H9 (cell line): ENCODE measurements at regions not wholly inside any gene's neighbourhood (a gene's known extent, or its start where the extent isn't known, plus 50 kb on each side); places are given as distances from the start of the nearest gene placed in this dataset.

Experiments used
- DNase-seq: peaks from one replicate; pipeline ENCODE4 v3.0.0-alpha.2; 2017
- H2AFZ ChIP-seq: one replicate; pipeline ENCODE4 v1.6.1; 2013; ENCODE audit warnings: mild to moderate bottlenecking, low read length, control low read depth, moderate library complexity
- H2AK5ac ChIP-seq: 2 replicates; pipeline ENCODE4 v1.6.1; 2013; ENCODE audit warnings: low read length, control low read depth, mixed read lengths; ENCODE audit not compliant: insufficient read length
- H2BK120ac ChIP-seq: one replicate; pipeline ENCODE4 v1.6.1; 2013; ENCODE audit warnings: low read depth, mild to moderate bottlenecking, low read length, control low read depth, inconsistent platforms; ENCODE audit not compliant: poor library complexity, severe bottlenecking
- H2BK12ac ChIP-seq: 2 replicates; pipeline ENCODE4 v1.6.1; 2013; ENCODE audit warnings: low read length, control low read depth, mixed read lengths, low read depth; ENCODE audit not compliant: insufficient read length
- H2BK15ac ChIP-seq: 2 replicates; pipeline ENCODE4 v1.6.1; 2013; ENCODE audit warnings: low read depth, low read length, control low read depth
- H2BK20ac ChIP-seq: one replicate; pipeline ENCODE4 v1.6.1; 2013; ENCODE audit warnings: low read depth, mild to moderate bottlenecking, low read length, control low read depth, inconsistent platforms; ENCODE audit not compliant: poor library complexity, severe bottlenecking
- H2BK5ac ChIP-seq: 2 replicates; pipeline ENCODE4 v1.6.1; 2013; ENCODE audit warnings: low read length, control low read depth, mixed read lengths; ENCODE audit not compliant: insufficient read length
- H3K14ac ChIP-seq: 2 replicates; pipeline ENCODE4 v1.6.1; 2013; ENCODE audit warnings: low read length, control low read depth; ENCODE audit not compliant: insufficient read depth
- H3K18ac ChIP-seq: 2 replicates; pipeline ENCODE4 v1.6.1; 2013; ENCODE audit warnings: low read depth, mild to moderate bottlenecking, mixed read lengths, low read length, control low read depth; ENCODE audit not compliant: insufficient read length
- H3K23ac ChIP-seq: 2 replicates; pipeline ENCODE4 v1.6.1; 2013; ENCODE audit warnings: low read length, control low read depth, mixed read lengths, low read depth; ENCODE audit not compliant: insufficient read length
- H3K23me2 ChIP-seq: 2 replicates; pipeline ENCODE4 v1.6.1; 2013; ENCODE audit warnings: low read depth, mild to moderate bottlenecking, mixed read lengths, low read length, control low read depth; ENCODE audit not compliant: insufficient read length, poor library complexity, severe bottlenecking
- H3K27ac ChIP-seq: 2 replicates; pipeline ENCODE4 v1.5.1; 2013; ENCODE audit warnings: low read length, control low read depth, mixed read lengths, low read depth; ENCODE audit not compliant: insufficient read length
- H3K27me3 ChIP-seq: 2 replicates; pipeline ENCODE4 v1.6.1; 2013; ENCODE audit warnings: low read length, control low read depth, inconsistent platforms; ENCODE audit not compliant: insufficient read depth
- H3K4ac ChIP-seq: 2 replicates; pipeline ENCODE4 v1.6.1; 2013; ENCODE audit warnings: low read depth, mild to moderate bottlenecking, control low read depth, inconsistent platforms, low read length, moderate library complexity
- H3K4me1 ChIP-seq: 2 replicates; pipeline ENCODE4 v1.6.1; 2013; ENCODE audit warnings: low read length, control low read depth, inconsistent platforms; ENCODE audit not compliant: insufficient read depth
- H3K4me2 ChIP-seq: 2 replicates; pipeline ENCODE4 v1.6.1; 2013; ENCODE audit warnings: low read length, control low read depth, mixed read lengths; ENCODE audit not compliant: insufficient read length, insufficient read depth
- H3K56ac ChIP-seq: 2 replicates; pipeline ENCODE4 v1.6.1; 2013; ENCODE audit warnings: low read depth, mild to moderate bottlenecking, mixed read lengths, low read length, control low read depth; ENCODE audit not compliant: insufficient read length
- H3K79me1 ChIP-seq: 2 replicates; pipeline ENCODE4 v1.6.1; 2013; ENCODE audit warnings: low read depth, mild to moderate bottlenecking, moderate library complexity, low read length, control low read depth, inconsistent platforms; ENCODE audit not compliant: insufficient read depth, poor library complexity, severe bottlenecking
- H3K79me2 ChIP-seq: 2 replicates; pipeline ENCODE4 v1.6.1; 2013; ENCODE audit warnings: low read length, control low read depth, inconsistent platforms; ENCODE audit not compliant: insufficient read depth
- H3K9ac ChIP-seq: 2 replicates; pipeline ENCODE4 v1.6.1; 2013; ENCODE audit warnings: low read length, control low read depth, mixed read lengths; ENCODE audit not compliant: insufficient read length; ENCODE audit errors: extremely low read depth
- H3K9me3 ChIP-seq: one replicate; pipeline ENCODE4 v1.6.1; 2013; ENCODE audit warnings: low read depth, low read length, inconsistent platforms; ENCODE audit not compliant: control insufficient read depth
- H3T11ph ChIP-seq: one replicate; pipeline ENCODE4 v1.6.1; 2013; ENCODE audit warnings: mild to moderate bottlenecking, low read length, control low read depth, inconsistent platforms
- H4K20me1 ChIP-seq: one replicate; pipeline ENCODE4 v1.6.1; 2013; ENCODE audit not compliant: control insufficient read depth, insufficient read length, insufficient read depth
- H4K5ac ChIP-seq: 2 replicates; pipeline ENCODE4 v1.6.1; 2013; ENCODE audit warnings: low read depth, mild to moderate bottlenecking, mixed read lengths, low read length, control low read depth; ENCODE audit not compliant: insufficient read length
- H4K8ac ChIP-seq: replicated peaks from 2 replicates; pipeline ENCODE4 v1.6.1; 2013; ENCODE audit warnings: low read length, control low read depth, mixed read lengths, low read depth; ENCODE audit not compliant: insufficient read length
- H4K91ac ChIP-seq: 2 replicates; pipeline ENCODE4 v1.6.1; 2013; ENCODE audit warnings: low read depth, mild to moderate bottlenecking, moderate library complexity, mixed read lengths, low read length, control low read depth; ENCODE audit not compliant: insufficient read length
- H3K27ac Mint-ChIP-seq, 3 experiments: 2 replicates in 2 of 3; 3 replicates in 1 of 3; pipeline ENCODE4 v1.8.0; 2020 to 2021; ENCODE audit warnings: mixed read lengths in 3 of 3, mild to moderate bottlenecking in 1 of 3, moderate library complexity in 1 of 3
- H3K27me3 Mint-ChIP-seq: 2 replicates; pipeline ENCODE4 v1.8.0; 2021; ENCODE audit warnings: low read depth, mild to moderate bottlenecking, moderate library complexity, mixed read lengths
- H3K36me3 Mint-ChIP-seq, 3 experiments: 2 replicates in 2 of 3; 3 replicates in 1 of 3; pipeline ENCODE4 v1.8.0; 2020 to 2021; ENCODE audit warnings: low read depth in 3 of 3, mixed read lengths in 3 of 3; ENCODE audit not compliant: insufficient read depth in 1 of 3
- H3K4me1 Mint-ChIP-seq, 2 experiments: 2 replicates each; pipeline ENCODE4 v1.8.0; 2020; ENCODE audit warnings: mixed read lengths in 2 of 2
- H3K4me3 Mint-ChIP-seq, 2 experiments: 2 replicates in 1 of 2; 3 replicates in 1 of 2; pipeline ENCODE4 v1.8.0; 2020 to 2021; ENCODE audit warnings: mild to moderate bottlenecking in 2 of 2, mixed read lengths in 2 of 2, moderate library complexity in 1 of 2
- H3K9me3 Mint-ChIP-seq, 2 experiments: 2 replicates in 1 of 2; 3 replicates in 1 of 2; pipeline ENCODE4 v1.8.0; 2020; ENCODE audit warnings: mild to moderate bottlenecking in 2 of 2, mixed read lengths in 2 of 2, moderate library complexity in 1 of 2
- CTCF ChIP-seq: fragments of 200-600 bp; sonication (generic); conservative IDR thresholded peaks from 3 replicates; pipeline ENCODE4 v1.8.0; 2021; ENCODE audit warnings: antibody characterized with exemption, mild to moderate bottlenecking
- WGBS: extraction: QIAGEN DNeasy Blood & Tissue Kit; methylation state at CpG from one replicate; pipeline ENCODE4 v1.1.7; 2013; ENCODE audit warnings: missing lambda C conversion rate, low lambda C conversion rate, mixed read lengths; ENCODE audit not compliant: insufficient read length; ENCODE audit errors: extremely low coverage; 5-methylcytosine and 5-hydroxymethylcytosine counted together

GRCh38 chr9:26369093-26369492 lies 523.5 kb downstream of the CAAP1 start:
- H3K14ac ChIP-seq = no peak overlapping the region
- no peak for DNase-seq
- Mint-ChIP-seq H3K27me3 (no peaks in the 10 kb centered on the region), H3K9me3 (no peaks in the 10 kb centered on the region), H3K4me3 (no peak overlapping the region), H3K36me3 (no peaks in the 10 kb centered on the region), H3K4me1 (no peaks in the 10 kb centered on the region), H3K27ac (no peak overlapping the region)
- H3K4me2 ChIP-seq = no peak overlapping the region
- H3K4me1 ChIP-seq = no peaks in the 10 kb centered on the region
- no peak overlapping the region for H3K4ac ChIP-seq
- no peak for TF ChIP-seq CTCF
- H2AK5ac ChIP-seq = no peak overlapping the region
- H3K79me1 ChIP-seq = no peaks in the 10 kb centered on the region
- H2BK120ac ChIP-seq = no peak overlapping the region
- H3K23me2 ChIP-seq = no peaks in the 10 kb centered on the region
- H3K9me3 ChIP-seq = no peaks in the 10 kb centered on the region
- H3K27me3 ChIP-seq = no peaks in the 10 kb centered on the region
- no peak overlapping the region for H2BK5ac ChIP-seq
- no peak overlapping the region for H4K8ac ChIP-seq
- no peak overlapping the region for H2BK20ac ChIP-seq
- no CpG with 5 or more reads among the region's 3 CpGs for WGBS
- no peak overlapping the region for H3K27ac ChIP-seq
- no peaks in the 10 kb centered on the region for H3K79me2 ChIP-seq
- no peak overlapping the region for H2BK15ac ChIP-seq
- no peak overlapping the region for H3K9ac ChIP-seq
- H3K56ac ChIP-seq = no peak overlapping the region
- no peaks in the 10 kb centered on the region for H4K20me1 ChIP-seq
- no peak overlapping the region for H4K91ac ChIP-seq
- no peak overlapping the region for H4K5ac ChIP-seq
- no peak overlapping the region for H2AFZ ChIP-seq
- H3K18ac ChIP-seq = no peak overlapping the region
- H3T11ph ChIP-seq = no peak overlapping the region
- H2BK12ac ChIP-seq = no peak overlapping the region
- no peak overlapping the region for H3K23ac ChIP-seq
